ENCODE measurements at regions not wholly inside any gene's neighbourhood (a gene's known extent, or its start where the extent isn't known, plus 50 kb on each side); places are given as distances from the start of the nearest gene placed in this dataset.

DNA sequence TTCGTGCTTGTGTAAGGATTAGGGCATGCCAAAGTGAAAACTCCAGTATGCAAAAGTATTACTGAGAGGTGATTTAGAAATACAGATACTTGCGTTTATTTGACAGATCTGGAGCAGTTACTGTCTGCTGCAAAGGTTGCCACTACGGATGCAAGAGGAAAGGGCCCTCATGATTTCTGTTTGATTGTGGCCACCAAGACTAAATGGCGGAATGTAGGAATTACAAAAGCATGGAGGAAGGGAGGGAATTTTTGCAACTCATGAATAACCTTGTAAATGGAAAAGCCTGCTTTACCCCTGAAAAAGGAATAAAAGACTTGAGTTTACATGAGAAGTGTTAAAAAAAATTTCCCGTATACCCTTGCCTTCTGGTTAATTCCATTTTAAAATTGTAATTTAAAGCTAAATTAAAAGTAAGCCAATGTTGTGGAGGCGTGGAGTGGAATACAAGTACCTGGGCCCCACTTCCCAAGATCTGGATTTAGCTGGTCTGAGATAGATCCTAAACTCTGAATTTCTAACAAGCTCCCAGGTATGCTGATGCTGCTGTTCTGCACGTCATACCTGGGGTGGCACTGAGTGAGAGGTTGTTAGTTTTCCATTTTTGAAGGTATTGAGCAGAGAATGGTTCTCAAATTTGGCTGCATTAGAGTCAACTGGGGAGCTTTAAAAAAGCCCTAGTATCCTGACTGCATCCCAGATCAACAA, 56.6 kb upstream of the NKX2-2 start:
- H3K4me2 ChIP-seq (ENCODE audit: low read depth, low read length, poor library complexity, severe bottlenecking): no peak overlapping the region
- TF ChIP-seq, protein P1, sequence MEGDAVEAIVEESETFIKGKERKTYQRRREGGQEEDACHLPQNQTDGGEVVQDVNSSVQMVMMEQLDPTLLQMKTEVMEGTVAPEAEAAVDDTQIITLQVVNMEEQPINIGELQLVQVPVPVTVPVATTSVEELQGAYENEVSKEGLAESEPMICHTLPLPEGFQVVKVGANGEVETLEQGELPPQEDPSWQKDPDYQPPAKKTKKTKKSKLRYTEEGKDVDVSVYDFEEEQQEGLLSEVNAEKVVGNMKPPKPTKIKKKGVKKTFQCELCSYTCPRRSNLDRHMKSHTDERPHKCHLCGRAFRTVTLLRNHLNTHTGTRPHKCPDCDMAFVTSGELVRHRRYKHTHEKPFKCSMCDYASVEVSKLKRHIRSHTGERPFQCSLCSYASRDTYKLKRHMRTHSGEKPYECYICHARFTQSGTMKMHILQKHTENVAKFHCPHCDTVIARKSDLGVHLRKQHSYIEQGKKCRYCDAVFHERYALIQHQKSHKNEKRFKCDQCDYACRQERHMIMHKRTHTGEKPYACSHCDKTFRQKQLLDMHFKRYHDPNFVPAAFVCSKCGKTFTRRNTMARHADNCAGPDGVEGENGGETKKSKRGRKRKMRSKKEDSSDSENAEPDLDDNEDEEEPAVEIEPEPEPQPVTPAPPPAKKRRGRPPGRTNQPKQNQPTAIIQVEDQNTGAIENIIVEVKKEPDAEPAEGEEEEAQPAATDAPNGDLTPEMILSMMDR (conservative IDR thresholded peaks at IDR 0.05; ENCODE audit: low read length): no peak
- no peak for TF ChIP-seq EZH2phosphoT487 (IDR thresholded peaks at IDR 0.05; ENCODE audit: borderline replicate concordance)
- no peak overlapping the region for H2AFZ ChIP-seq (ENCODE audit: low read length)
- H3K9me2 ChIP-seq (replicated peaks; ENCODE audit: low read depth, low read length): no peaks in the 10 kb centered on the region
- no peaks in the 10 kb centered on the region for H3K36me3 ChIP-seq (ENCODE audit: insufficient read depth, low read length)
- H3K9ac ChIP-seq (ENCODE audit: low read depth, low read length, poor library complexity, severe bottlenecking): no peak overlapping the region
- no peaks in the 10 kb centered on the region for H3K79me2 ChIP-seq (ENCODE audit: insufficient read depth, low read length)
- H4K20me1 ChIP-seq (ENCODE audit: insufficient read depth, low read length, poor library complexity, severe bottlenecking): no peaks in the 10 kb centered on the region
- H3F3A ChIP-seq (ENCODE audit: low read depth): no peaks in the 10 kb centered on the region
- no peak overlapping the region for H3K4me3 ChIP-seq (ENCODE audit: low read length, poor library complexity, severe bottlenecking)
- H3K27me3 ChIP-seq (ENCODE audit: insufficient read depth, low read length, poor library complexity, severe bottlenecking): peaks cover 46% of the 10 kb centered on the region
- H3K9me3 ChIP-seq (ENCODE audit: insufficient read depth, low read depth, low read length): no peaks in the 10 kb centered on the region
- H3K4me1 ChIP-seq (ENCODE audit: insufficient read depth, low read length, poor library complexity, severe bottlenecking): no peaks in the 10 kb centered on the region

DNA sequence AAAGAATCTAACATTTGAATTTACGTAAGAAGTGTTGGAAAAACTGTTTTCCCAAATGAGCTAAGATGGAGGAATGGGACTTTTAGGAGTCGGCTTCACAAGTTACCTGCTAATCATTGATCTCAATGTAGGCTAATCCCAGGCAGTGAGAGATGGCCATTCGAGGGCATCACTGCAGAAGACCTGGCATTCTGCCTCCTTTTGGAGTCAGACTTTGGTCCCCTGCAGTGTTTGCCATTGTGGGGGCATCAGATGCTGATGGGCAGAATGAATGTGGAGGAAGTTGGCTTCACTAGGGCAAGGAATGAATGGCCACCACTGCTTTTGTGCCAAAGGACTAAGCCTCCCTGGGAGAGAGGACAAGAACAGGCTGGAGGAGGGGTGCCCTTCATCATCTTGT, 55.7 kb upstream of the NKX2-2 start:
- H3K4me3 ChIP-seq (ENCODE audit: low read length, poor library complexity, severe bottlenecking): no peak overlapping the region
- TF ChIP-seq, protein P1 (conservative IDR thresholded peaks at IDR 0.05; ENCODE audit: low read length): no peak
- no peak for TF ChIP-seq EZH2phosphoT487 (IDR thresholded peaks at IDR 0.05; ENCODE audit: borderline replicate concordance)
- no peaks in the 10 kb centered on the region for H4K20me1 ChIP-seq (ENCODE audit: insufficient read depth, low read length, poor library complexity, severe bottlenecking)
- H3K4me2 ChIP-seq (ENCODE audit: low read depth, low read length, poor library complexity, severe bottlenecking): no peak overlapping the region
- H3K79me2 ChIP-seq (ENCODE audit: insufficient read depth, low read length): no peaks in the 10 kb centered on the region
- H3K9me3 ChIP-seq (ENCODE audit: insufficient read depth, low read depth, low read length): no peaks in the 10 kb centered on the region
- no peak overlapping the region for H2AFZ ChIP-seq (ENCODE audit: low read length)
- no peaks in the 10 kb centered on the region for H3K4me1 ChIP-seq (ENCODE audit: insufficient read depth, low read length, poor library complexity, severe bottlenecking)
- H3K9ac ChIP-seq (ENCODE audit: low read depth, low read length, poor library complexity, severe bottlenecking): no peak overlapping the region
- no peaks in the 10 kb centered on the region for H3F3A ChIP-seq (ENCODE audit: low read depth)
- peaks cover 46% of the 10 kb centered on the region for H3K27me3 ChIP-seq (ENCODE audit: insufficient read depth, low read length, poor library complexity, severe bottlenecking)
- H3K9me2 ChIP-seq (replicated peaks; ENCODE audit: low read depth, low read length): no peaks in the 10 kb centered on the region
- no peaks in the 10 kb centered on the region for H3K36me3 ChIP-seq (ENCODE audit: insufficient read depth, low read length)

DNA sequence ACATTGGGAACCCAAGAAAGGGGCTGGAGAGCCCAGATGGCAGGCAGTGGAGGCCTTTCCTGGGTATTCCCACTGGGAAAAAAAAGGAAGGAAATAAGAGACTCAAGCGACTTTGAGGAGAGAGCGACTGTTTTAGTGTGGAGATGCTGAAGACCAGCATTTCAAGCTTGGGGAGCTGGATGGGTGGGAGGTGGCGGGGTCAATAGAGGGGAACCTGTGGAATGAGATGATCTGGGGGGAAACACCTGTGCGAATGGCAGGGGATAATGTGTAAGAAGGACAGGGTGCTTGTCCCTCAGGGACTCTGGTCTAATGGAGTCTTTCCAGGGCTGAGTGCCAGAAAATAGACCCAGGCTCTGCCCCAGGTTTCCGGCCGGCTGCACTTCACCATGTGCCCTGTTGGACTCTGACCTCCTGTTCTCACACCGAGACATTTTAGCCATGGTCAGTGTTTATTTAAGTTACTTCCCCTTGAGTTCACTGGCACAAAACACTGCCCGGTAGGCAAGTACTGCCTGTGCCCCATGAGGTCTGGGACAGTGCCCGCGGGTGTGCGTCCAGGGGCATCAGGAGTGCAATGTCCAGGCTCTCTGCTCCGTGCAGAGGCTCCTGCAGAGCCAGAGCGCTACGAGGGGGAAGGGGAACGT, 50.4 kb upstream of the NKX2-2 start:
- Histone ChIP-seq H3K4me2 (ENCODE audit: low read depth, low read length, poor library complexity, severe bottlenecking) (no peak overlapping the region), H3F3A (ENCODE audit: low read depth) (no peaks in the 10 kb centered on the region), H3K9me3 (ENCODE audit: insufficient read depth, low read depth, low read length) (no peaks in the 10 kb centered on the region), H3K9me2 (replicated peaks; ENCODE audit: low read depth, low read length) (no peaks in the 10 kb centered on the region), H3K9ac (ENCODE audit: low read depth, low read length, poor library complexity, severe bottlenecking) (no peak overlapping the region), H4K20me1 (ENCODE audit: insufficient read depth, low read length, poor library complexity, severe bottlenecking) (no peaks in the 10 kb centered on the region), H3K36me3 (ENCODE audit: insufficient read depth, low read length) (no peaks in the 10 kb centered on the region), H2AFZ (ENCODE audit: low read length) (no peak overlapping the region), H3K79me2 (ENCODE audit: insufficient read depth, low read length) (no peaks in the 10 kb centered on the region), H3K27me3 (ENCODE audit: insufficient read depth, low read length, poor library complexity, severe bottlenecking) (peaks cover 51% of the 10 kb centered on the region), H3K4me1 (ENCODE audit: insufficient read depth, low read length, poor library complexity, severe bottlenecking) (no peaks in the 10 kb centered on the region), H3K4me3 (ENCODE audit: low read length, poor library complexity, severe bottlenecking) (no peak overlapping the region)
- TF ChIP-seq, protein P1 (conservative IDR thresholded peaks at IDR 0.05; ENCODE audit: low read length): no peak
- TF ChIP-seq EZH2phosphoT487 (IDR thresholded peaks at IDR 0.05; ENCODE audit: borderline replicate concordance): no peak
